K562 (cell line): ENCODE measurements at regions not wholly inside any gene's neighbourhood (a gene's known extent, or its start where the extent isn't known, plus 50 kb on each side); places are given as distances from the start of the nearest gene placed in this dataset.
"Not testable (repeated sequence)": the region's sequence is repeated elsewhere in the genome, so short reads cannot be mapped to it uniquely, and the experiment has no call there.

Experiments
- ATAC-seq: fragments of 200-7000 bp; cut with Tn5 transposase; 3 replicates; pipeline ENCODE4 v1.9.1; 2020; ENCODE audit warnings: moderate library complexity
- BruUV-seq: library from RNA; stranded (reverse); fragments of 400-500 nt; replicated peaks from 2 replicates; lab custom pipeline; 2021; lab: Mats Ljungman, UMichigan
- CTCF ChIA-PET: fragments of 300-600 bp; formaldehyde crosslinking; extraction: SDS; loops from one replicate; lab custom pipeline; 2021; ENCODE audit warnings: low intra/inter-chr PET ratio; lab: Yijun Ruan, JAX
- POLR2A ChIA-PET: fragments of 300-600, 350-650 bp; sonication (Branson Sonifier 250); formaldehyde crosslinking; extraction: SDS; loops from one replicate; lab custom pipeline; 2021; ENCODE audit warnings: antibody characterized with exemption, inconsistent platforms; lab: Yijun Ruan, JAX
- DNase-seq, 4 experiments: peaks; one replicate each; pipeline versions ENCODE4 v3.0.0 to v3.0.0-alpha.2; 2011 to 2018; ENCODE audit warnings: low spot score in 3 of 4, mixed read lengths in 3 of 4; ENCODE audit errors: extremely low read depth in 1 of 4
- FAIRE-seq: peaks from 2 replicates; lab custom pipeline; 2011; peaks lifted over from hg19 to GRCh38; lab: Jason Lieb, UNC
- H2AFZ ChIP-seq: 2 replicates; pipeline ENCODE4 v1.6.0; 2011; ENCODE audit warnings: low read depth, low read length, control low read depth, inconsistent platforms
- H3K27ac ChIP-seq: fragments of 200-600 bp; 3 replicates; pipeline ENCODE4 v1.8.0; 2011; ENCODE audit warnings: low read depth, mild to moderate bottlenecking, control low read depth, inconsistent platforms, low read length, moderate library complexity, mixed read lengths; ENCODE audit errors: extremely low read depth
- H3K27me3 ChIP-seq, 2 experiments: fragments of 300-600 bp in 1 of 2; 2 replicates in 1 of 2; 3 replicates in 1 of 2; pipeline versions ENCODE4 v1.6.0 to v1.8.0; 2011; ENCODE audit warnings: inconsistent platforms in 2 of 2, low read length in 2 of 2, mild to moderate bottlenecking in 1 of 2, mixed read lengths in 1 of 2, moderate library complexity in 1 of 2; ENCODE audit not compliant: control insufficient read depth in 2 of 2, insufficient read depth in 2 of 2
- H3K36me3 ChIP-seq: fragments of 300-600 bp; 3 replicates; pipeline ENCODE4 v1.8.0; 2011; ENCODE audit warnings: mild to moderate bottlenecking, low read length, inconsistent platforms; ENCODE audit not compliant: control insufficient read depth, insufficient read depth
- H3K4me1 ChIP-seq, 2 experiments: fragments of 200-600 bp in 1 of 2; replicated peaks in 1 of 2; 2 replicates in 1 of 2; 3 replicates in 1 of 2; pipeline versions ENCODE4 v1.5.1 to v1.8.0; 2011; ENCODE audit warnings: inconsistent platforms in 2 of 2, low read length in 2 of 2, mild to moderate bottlenecking in 1 of 2, mixed read lengths in 1 of 2, moderate library complexity in 1 of 2; ENCODE audit not compliant: control insufficient read depth in 2 of 2, insufficient read depth in 2 of 2
- H3K4me2 ChIP-seq: 2 replicates; pipeline ENCODE4 v1.6.1; 2011; ENCODE audit warnings: low read length, control low read depth, inconsistent platforms, mixed read lengths; ENCODE audit not compliant: insufficient read depth
- H3K4me3 ChIP-seq: fragments of 200-600 bp; sonication (generic), shearing (Covaris generic); 2 replicates; pipeline ENCODE4 v1.5.1; 2016; ENCODE audit warnings: control low read depth, inconsistent platforms
- H3K79me2 ChIP-seq: fragments of 200-600 bp; 3 replicates; pipeline ENCODE4 v1.8.0; 2011; ENCODE audit warnings: low read length, inconsistent platforms; ENCODE audit not compliant: control insufficient read depth, insufficient read depth
- H3K9ac ChIP-seq, 2 experiments: 2 replicates each; pipeline versions ENCODE4 v1.6.0 to v1.6.1; 2011; ENCODE audit warnings: low read depth in 2 of 2, low read length in 2 of 2, control low read depth in 1 of 2, inconsistent platforms in 1 of 2, mild to moderate bottlenecking in 1 of 2, mixed read lengths in 1 of 2; ENCODE audit not compliant: insufficient read depth in 1 of 2
- H3K9me1 ChIP-seq: one replicate; pipeline ENCODE4 v1.6.0; 2011; ENCODE audit warnings: inconsistent platforms, mild to moderate bottlenecking, low read length, moderate library complexity; ENCODE audit not compliant: control insufficient read depth, insufficient read depth
- H3K9me3 ChIP-seq: replicated peaks from 2 replicates; pipeline ENCODE4 v1.5.1; 2011; ENCODE audit warnings: low read depth, low read length, inconsistent platforms; ENCODE audit not compliant: control insufficient read depth, insufficient read depth
- H4K20me1 ChIP-seq: replicated peaks from 2 replicates; pipeline ENCODE4 v1.6.1; 2011; ENCODE audit warnings: low read length, inconsistent platforms, mixed read lengths; ENCODE audit not compliant: control insufficient read depth, insufficient read depth
- WGBS: fragments of 100-300 bp; shearing (Covaris generic); methylation state at CpG from one replicate; pipeline ENCODE4 v1.1.6; 2016; ENCODE audit warnings: low coverage, mixed read lengths; ENCODE audit not compliant: insufficient coverage; ENCODE audit errors: missing lambda C conversion rate; 5-methylcytosine and 5-hydroxymethylcytosine counted together
- in situ Hi-C: fragments of 300-500 bp; cut with MboI; formaldehyde crosslinking; loops from 4 replicates; pipeline ENCODE4 v1.15.0; 2018; ENCODE audit warnings: inconsistent platforms, mixed read lengths
- intact Hi-C: fragments of 100-400 bp; cut with micrococcal nuclease; formaldehyde crosslinking; loops from 2 replicates; pipeline ENCODE4 v1.14.2; 2022

- DNase-seq, POLR2A ChIA-PET: not testable (repeated sequence)
These were observed 87.7 kb downstream of the ASMT start for GRCh38 chrX:1702557-1702956.

GRCh38 chrX:1709277-1709676, 94.4 kb downstream of the ASMT start:
- BruUV-seq, ATAC-seq, DNase-seq, H3K9ac ChIP-seq, intact Hi-C loops, H3K9me1 ChIP-seq, POLR2A ChIA-PET, H3K9me3 ChIP-seq, H3K27me3 ChIP-seq, H4K20me1 ChIP-seq, in situ Hi-C loops, FAIRE-seq, CTCF ChIA-PET, H3K79me2 ChIP-seq, H3K4me2 ChIP-seq, H3K4me3 ChIP-seq, H3K27ac ChIP-seq, H2AFZ ChIP-seq, H3K36me3 ChIP-seq, H3K4me1 ChIP-seq: not testable (repeated sequence)
- 16% methylated on average over 14 of the region's 25 CpGs for WGBS

More at GRCh38 chrX:1702557-1702956, 87.7 kb downstream of the ASMT start:
- H3K9me3 ChIP-seq, ATAC-seq, H3K79me2 ChIP-seq, H4K20me1 ChIP-seq, H3K27me3 ChIP-seq, FAIRE-seq, H3K4me2 ChIP-seq, BruUV-seq, H3K36me3 ChIP-seq, CTCF ChIA-PET, H3K27ac ChIP-seq, in situ Hi-C loops, intact Hi-C loops, H3K9ac ChIP-seq, H3K4me1 ChIP-seq, H3K4me3 ChIP-seq, H2AFZ ChIP-seq, H3K9me1 ChIP-seq: not testable (repeated sequence)
- WGBS: 1% methylated on average over 9 of the region's 14 CpGs
